Activated CD8-positive, alpha-beta memory T cell treated with anti-CD3 and anti-CD28 coated beads, Interleukin-2, amount 50 U/mL, for 1 hour (primary cell): ENCODE measurements at regions not wholly inside any gene's neighbourhood (a gene's known extent, or its start where the extent isn't known, plus 50 kb on each side); places are given as distances from the start of the nearest gene placed in this dataset.

Source experiments
- DNase-seq: peaks from one replicate; pipeline ENCODE4 v3.0.0-alpha.2; 2020; ENCODE audit errors: extremely low read depth

DNA sequence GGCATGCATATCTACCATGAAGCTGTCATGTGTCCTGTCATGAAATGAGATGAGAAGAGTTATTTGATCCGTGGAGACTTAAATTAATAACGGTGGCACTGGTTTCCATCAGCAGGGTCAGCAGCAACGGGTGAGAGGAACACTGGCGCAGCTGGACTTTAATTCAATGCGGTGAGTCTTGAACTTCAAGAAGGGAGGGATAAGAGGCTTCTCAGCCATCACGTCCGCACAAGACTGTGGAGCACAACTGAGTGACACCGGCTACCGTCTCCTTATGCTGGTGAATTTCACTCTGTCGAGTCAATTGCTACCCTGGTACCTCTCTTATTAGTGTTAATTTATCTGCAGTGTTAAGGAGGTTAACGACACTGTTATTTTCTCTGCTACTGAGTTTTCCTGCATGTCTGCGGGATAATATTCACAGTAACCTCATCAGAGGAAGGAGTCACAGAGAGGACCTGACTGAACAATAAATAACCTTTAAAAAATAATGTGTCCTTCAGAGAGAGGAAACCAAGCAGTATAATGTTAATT, 236.8 kb downstream of the EPHA4 start:
- no peak for DNase-seq

- DNase-seq: no peak
These were observed 235.1 kb downstream of the EPHA4 start for GRCh38 chr2:221336967-221337366.

- DNase-seq: no peak
These were observed 234.0 kb downstream of the EPHA4 start for GRCh38 chr2:221337957-221338685.

DNA sequence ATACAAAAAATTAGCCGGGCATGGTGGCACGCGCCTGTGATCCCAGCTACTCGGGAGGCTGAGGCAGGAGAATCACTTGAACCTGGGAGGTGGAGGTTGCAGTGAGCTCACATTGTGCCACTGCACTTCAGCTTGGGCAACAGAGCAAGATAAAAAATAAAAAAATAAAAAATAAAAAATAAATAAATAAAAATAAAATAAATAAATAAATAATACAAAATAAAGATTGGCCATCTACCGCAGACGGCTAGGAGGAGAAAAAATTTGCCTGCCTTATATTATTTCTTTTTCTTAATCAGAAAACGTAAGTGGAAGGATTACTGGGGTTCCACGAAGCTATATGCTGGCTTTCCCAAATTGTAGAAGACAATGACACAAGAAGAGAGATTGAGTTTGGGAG, 229.7 kb downstream of the EPHA4 start:
- DNase-seq: no peak

GRCh38 chr2:221343524-221343923, 228.6 kb downstream of the EPHA4 start:
- DNase-seq: no peak

DNA sequence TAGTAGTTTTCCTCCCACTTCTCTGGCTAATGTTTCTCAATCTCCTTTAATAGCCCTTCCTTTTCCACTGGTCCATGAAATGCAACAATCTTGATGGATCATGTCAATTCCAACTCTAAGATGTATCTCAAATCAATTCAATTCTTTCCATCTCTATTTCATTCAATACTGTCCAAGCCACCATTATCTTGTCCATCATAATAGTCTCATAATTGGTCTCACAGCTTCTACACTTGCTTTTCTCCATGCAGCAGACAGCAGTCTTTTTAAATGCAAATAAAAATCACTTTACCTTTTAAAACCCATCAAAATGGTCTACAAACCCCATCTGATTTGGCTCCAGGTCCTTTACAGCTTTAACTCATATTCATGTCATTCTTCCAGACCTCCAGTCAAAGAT, 226.6 kb downstream of the EPHA4 start:
- no peak for DNase-seq

- DNase-seq: no peak
These were observed 225.7 kb downstream of the EPHA4 start for GRCh38 chr2:221346411-221346810.

DNA sequence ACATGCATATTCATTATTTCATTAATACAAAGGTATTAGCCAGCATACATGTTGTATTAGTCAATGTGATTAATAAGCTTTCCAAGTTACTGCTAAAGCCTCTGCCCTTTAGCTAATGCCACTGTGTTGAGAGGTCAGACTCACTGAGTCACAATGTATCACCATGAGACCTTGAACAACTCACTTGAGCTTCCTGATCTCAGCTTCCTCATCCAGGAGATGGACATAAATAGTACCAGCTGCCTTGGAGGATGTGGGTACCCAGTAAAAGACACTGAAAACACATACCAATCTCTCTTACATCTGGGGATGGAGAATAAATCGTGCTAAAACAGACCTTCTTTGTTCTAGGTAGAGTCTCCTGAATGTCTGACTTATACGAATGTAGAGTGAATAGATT, 224.6 kb downstream of the EPHA4 start:
- DNase-seq: no peak

- no peak for DNase-seq
These were observed 221.5 kb downstream of the EPHA4 start for GRCh38 chr2:221350616-221351015.

GRCh38 chr2:221353201-221353600, 218.9 kb downstream of the EPHA4 start:
- DNase-seq: no peak

DNA sequence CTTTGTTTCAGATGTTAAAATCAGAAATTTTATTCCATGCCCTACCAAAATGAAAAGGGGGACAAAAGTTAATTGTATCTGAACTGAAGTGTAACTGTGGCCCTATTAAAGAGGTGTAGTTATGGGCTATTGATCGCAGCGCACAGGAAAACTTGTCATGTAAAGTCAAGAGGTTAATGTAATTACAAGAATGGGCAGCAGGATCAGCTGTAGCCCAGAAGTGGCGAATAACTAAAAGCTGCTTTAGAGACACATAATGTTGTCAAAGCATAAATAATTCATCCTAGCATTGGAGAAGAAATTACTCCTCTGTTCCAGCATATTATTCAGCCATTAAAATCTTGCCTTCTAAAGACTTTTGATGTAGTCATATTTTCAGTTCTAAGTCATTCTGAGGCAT, 211.8 kb downstream of the EPHA4 start:
- no peak for DNase-seq

DNA sequence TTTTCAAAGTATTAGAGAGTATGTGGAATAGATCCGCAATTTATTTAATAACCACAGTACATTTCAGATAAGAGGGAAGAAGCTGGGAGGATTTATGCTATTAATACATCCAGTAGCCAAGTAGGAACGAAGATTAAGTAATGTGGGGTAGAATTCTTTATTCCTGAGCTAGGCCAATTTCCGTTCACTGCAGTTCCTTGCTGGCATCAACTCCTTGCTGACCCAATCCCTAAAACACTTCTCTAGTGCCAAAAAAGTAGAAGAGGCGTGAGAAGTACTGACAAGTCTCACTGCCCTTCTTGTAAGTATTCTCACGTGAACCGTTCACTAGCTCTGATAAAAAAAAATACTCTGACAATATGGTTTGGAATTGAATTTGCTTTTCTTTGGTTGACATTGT, 211.4 kb downstream of the EPHA4 start:
- no peak for DNase-seq

DNA sequence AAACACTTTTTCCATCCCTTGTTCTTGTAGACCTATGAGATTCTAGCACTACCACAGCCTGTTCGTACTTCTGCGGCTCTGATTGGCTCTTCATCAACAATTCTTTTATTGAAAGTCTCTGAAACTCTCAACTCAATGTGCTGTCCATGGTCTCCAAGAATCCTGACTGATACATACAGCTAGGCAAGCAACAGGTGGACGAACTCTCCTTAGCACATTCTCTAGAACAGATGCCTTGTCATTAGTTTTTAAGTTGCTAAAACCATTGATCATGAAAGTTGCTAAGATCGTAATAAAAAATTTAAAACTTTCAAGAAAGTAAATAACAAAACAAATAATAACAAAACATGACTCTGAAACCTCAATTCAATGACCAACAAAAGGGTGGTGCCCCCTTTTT, 210.5 kb downstream of the EPHA4 start:
- DNase-seq: no peak

- DNase-seq: no peak
These were observed 207.4 kb downstream of the EPHA4 start for GRCh38 chr2:221364672-221365071.
